Lung (tissue), 11 donors: ENCODE measurements at regions not wholly inside any gene's neighbourhood (a gene's known extent, or its start where the extent isn't known, plus 50 kb on each side); places are given as distances from the start of the nearest gene placed in this dataset.

Source experiments
- ATAC-seq: fragments of 200-7000 bp; cut with Tn5 transposase; one replicate; pipeline ENCODE4 v1.9.1; 2020; ENCODE audit warnings: moderate number of reproducible peaks; ENCODE audit not compliant: insufficient read depth, low FRiP score
- DNase-seq, 3 donors: peaks; one replicate each; pipeline ENCODE4 v3.0.0-alpha.2; 2013 to 2017
- H3K27ac ChIP-seq, 2 donors: one replicate each; pipeline ENCODE4 v1.5.1; 2013; ENCODE audit warnings: mild to moderate bottlenecking in 2 of 2, moderate library complexity in 2 of 2, control low read depth in 1 of 2, inconsistent platforms in 1 of 2, low read depth in 1 of 2, low read length in 1 of 2
- H3K27me3 ChIP-seq, 3 donors: one replicate each; pipeline ENCODE4 v1.5.1; 2013; ENCODE audit warnings: low read length in 2 of 3; ENCODE audit not compliant: control insufficient read depth in 3 of 3, insufficient read depth in 3 of 3
- H3K36me3 ChIP-seq, 4 donors: one replicate each; pipeline ENCODE4 v1.5.1; 2013; ENCODE audit warnings: low read length in 4 of 4, mild to moderate bottlenecking in 1 of 4, moderate library complexity in 1 of 4; ENCODE audit not compliant: control insufficient read depth in 4 of 4, insufficient read depth in 4 of 4
- H3K4me1 ChIP-seq, 5 donors: one replicate each; pipeline ENCODE4 v1.5.1; 2013; ENCODE audit warnings: low read length in 5 of 5, mild to moderate bottlenecking in 2 of 5, moderate library complexity in 1 of 5; ENCODE audit not compliant: control insufficient read depth in 5 of 5, insufficient read depth in 5 of 5
- H3K4me3 ChIP-seq: one replicate; pipeline ENCODE4 v1.5.1; 2013; ENCODE audit warnings: mild to moderate bottlenecking, control low read depth, moderate library complexity
- H3K9ac ChIP-seq, 2 donors: one replicate each; pipeline ENCODE4 v1.5.1; 2013; ENCODE audit warnings: low read length in 2 of 2, control low read depth in 1 of 2; ENCODE audit not compliant: insufficient read depth in 1 of 2
- H3K9me3 ChIP-seq, 4 donors: one replicate each; pipeline ENCODE4 v1.5.1; 2013; ENCODE audit warnings: low read length in 3 of 4, mild to moderate bottlenecking in 1 of 4, moderate library complexity in 1 of 4; ENCODE audit not compliant: control insufficient read depth in 4 of 4, insufficient read depth in 3 of 4
- CTCF ChIP-seq: IDR thresholded peaks from 2 replicates; pipeline ENCODE4 v1.5.1; 2012; ENCODE audit warnings: mild to moderate bottlenecking; ENCODE audit errors: control extremely low read depth, extremely low read depth
- WGBS, 2 donors: extraction: QIAGEN DNeasy Blood & Tissue Kit; methylation state at CpG; one replicate each; pipeline ENCODE4 v1.1.7; 2013; 5-methylcytosine and 5-hydroxymethylcytosine counted together
- donor health status: control.
- donor health status: control.
- donor health status: Bipolar disorder and iron deficiency.
- donor health status: healthy.
- donor health status: DM: yes; HTN: yes; CAD: no.

- Histone ChIP-seq H3K27me3 (no peaks in the 10 kb centered on the region), H3K4me1 (no peaks in the 10 kb centered on the region), H3K36me3 (no peaks in the 10 kb centered on the region), H3K4me3 (no peak overlapping the region), H3K27ac (no peak overlapping the region), H3K9ac (no peak overlapping the region), H3K9me3 (peaks cover 0 to 8% (median 2%) of the 10 kb centered on the region in 4 donors)
- ATAC-seq (no peak), DNase-seq (no peak)
- 65 to 73% methylated on average over 3 of the region's 3 CpGs for WGBS, 2 donors
- TF ChIP-seq CTCF = no peak
Observed at GRCh38 chr10:83582407-83583095, 556.8 kb upstream of the GHITM start.

- H3K36me3 ChIP-seq = no peaks in the 10 kb centered on the region
- WGBS, 2 donors = 80 to 89% methylated on average over 2 of the region's 2 CpGs
- TF ChIP-seq CTCF = no peak
Observed at GRCh38 chr10:83585686-83586085, 553.6 kb upstream of the GHITM start.

GRCh38 chr10:83592337-83592935 lies 546.9 kb upstream of the GHITM start:
- Histone ChIP-seq H3K9ac (no peak overlapping the region), H3K36me3 (no peaks in the 10 kb centered on the region)
- 96 to 97% methylated on average over 1 of the region's 1 CpG for WGBS, 2 donors

More at GRCh38 chr10:83585686-83586085, 553.6 kb upstream of the GHITM start:
- H3K27ac ChIP-seq = no peak overlapping the region
- no peaks in the 10 kb centered on the region for H3K27me3 ChIP-seq
- H3K9ac ChIP-seq = no peak overlapping the region
- DNase-seq = no peak
- H3K4me3 ChIP-seq = no peak overlapping the region
- peaks cover 0 to 2% (median 0%) of the 10 kb centered on the region in 4 donors for H3K9me3 ChIP-seq
- no peak for ATAC-seq
- H3K4me1 ChIP-seq = no peaks in the 10 kb centered on the region

More at GRCh38 chr10:83592337-83592935, 546.9 kb upstream of the GHITM start:
- Histone ChIP-seq H3K27me3 (no peaks in the 10 kb centered on the region), H3K4me1 (no peaks in the 10 kb centered on the region), H3K27ac (no peak overlapping the region), H3K4me3 (no peak overlapping the region), H3K9me3 (peaks cover 0 to 7% (median 3%) of the 10 kb centered on the region in 4 donors)
- DNase-seq (no peak), ATAC-seq (no peak)
- TF ChIP-seq CTCF = no peak
